ENCODE measurements at regions not wholly inside any gene's neighbourhood (a gene's known extent, or its start where the extent isn't known, plus 50 kb on each side); places are given as distances from the start of the nearest gene placed in this dataset.

DNA sequence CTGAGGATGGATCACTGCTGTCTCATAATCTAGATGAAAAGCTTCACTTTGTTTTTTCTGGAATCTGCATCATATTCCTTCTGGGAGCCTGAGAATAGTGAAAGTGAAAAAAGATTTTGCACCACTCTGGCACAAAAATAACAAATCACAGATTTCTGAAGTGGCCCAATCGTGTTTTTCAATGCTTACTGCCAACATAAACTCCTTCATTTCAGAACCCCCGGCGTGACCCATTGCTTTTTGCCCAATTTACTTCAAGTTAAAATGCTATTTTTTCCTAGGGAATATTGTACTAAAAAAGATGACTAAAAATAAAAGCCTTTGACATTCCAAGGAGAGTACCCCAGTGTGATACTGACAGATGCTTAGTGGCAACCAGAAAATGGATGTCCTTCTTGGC is 53.7 kb upstream of the ANK3 start:
- TF ChIP-seq EZH2 (IDR thresholded peaks at IDR 0.05; ENCODE audit: borderline replicate concordance, low read depth, low read length, poor library complexity, severe bottlenecking) = no peak
- TF ChIP-seq, protein P1, sequence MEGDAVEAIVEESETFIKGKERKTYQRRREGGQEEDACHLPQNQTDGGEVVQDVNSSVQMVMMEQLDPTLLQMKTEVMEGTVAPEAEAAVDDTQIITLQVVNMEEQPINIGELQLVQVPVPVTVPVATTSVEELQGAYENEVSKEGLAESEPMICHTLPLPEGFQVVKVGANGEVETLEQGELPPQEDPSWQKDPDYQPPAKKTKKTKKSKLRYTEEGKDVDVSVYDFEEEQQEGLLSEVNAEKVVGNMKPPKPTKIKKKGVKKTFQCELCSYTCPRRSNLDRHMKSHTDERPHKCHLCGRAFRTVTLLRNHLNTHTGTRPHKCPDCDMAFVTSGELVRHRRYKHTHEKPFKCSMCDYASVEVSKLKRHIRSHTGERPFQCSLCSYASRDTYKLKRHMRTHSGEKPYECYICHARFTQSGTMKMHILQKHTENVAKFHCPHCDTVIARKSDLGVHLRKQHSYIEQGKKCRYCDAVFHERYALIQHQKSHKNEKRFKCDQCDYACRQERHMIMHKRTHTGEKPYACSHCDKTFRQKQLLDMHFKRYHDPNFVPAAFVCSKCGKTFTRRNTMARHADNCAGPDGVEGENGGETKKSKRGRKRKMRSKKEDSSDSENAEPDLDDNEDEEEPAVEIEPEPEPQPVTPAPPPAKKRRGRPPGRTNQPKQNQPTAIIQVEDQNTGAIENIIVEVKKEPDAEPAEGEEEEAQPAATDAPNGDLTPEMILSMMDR (conservative IDR thresholded peaks at IDR 0.05; ENCODE audit: low read depth, low read length) = no peak

Measured in A673 (cell line).